IMR-90 (cell line): ENCODE measurements at regions not wholly inside any gene's neighbourhood (a gene's known extent, or its start where the extent isn't known, plus 50 kb on each side); places are given as distances from the start of the nearest gene placed in this dataset.

Experiments used
- ATAC-seq: fragments of 200-7000 bp; cut with Tn5 transposase; 2 replicates; pipeline ENCODE4 v1.9.1; 2020; ENCODE audit warnings: low read depth, mild to moderate bottlenecking, moderate library complexity
- BruUV-seq: library from RNA; stranded (reverse); fragments of 400-500 nt; replicated peaks from 2 replicates; lab custom pipeline; 2021; lab: Mats Ljungman, UMichigan
- CTCF ChIA-PET: fragments of 300-600 bp; formaldehyde crosslinking; extraction: SDS; loops from one replicate; lab custom pipeline; 2021; ENCODE audit warnings: antibody characterized with exemption; lab: Yijun Ruan, JAX
- POLR2A ChIA-PET: fragments of 300-600 bp; sonication (Branson Sonifier 250); formaldehyde crosslinking; loops from one replicate; lab custom pipeline; 2022; ENCODE audit warnings: antibody characterized with exemption; ENCODE audit not compliant: unreplicated experiment; lab: Charles Lee
- DNase-seq: peaks from one replicate; pipeline ENCODE4 v3.0.0; 2013
- H2AFZ ChIP-seq: replicated peaks from 2 replicates; pipeline ENCODE3; 2013; ENCODE audit warnings: low read length, mild to moderate bottlenecking; ENCODE audit not compliant: poor library complexity
- H2AK5ac ChIP-seq: 2 replicates; pipeline ENCODE4 v1.6.1; 2013; ENCODE audit warnings: low read depth, low read length, inconsistent platforms
- H2AK9ac ChIP-seq: replicated peaks from 2 replicates; pipeline ENCODE3; 2013; ENCODE audit warnings: mild to moderate bottlenecking, low read depth, low read length, moderate library complexity; ENCODE audit not compliant: poor library complexity
- H2BK120ac ChIP-seq: 2 replicates; pipeline ENCODE4 v1.6.1; 2013; ENCODE audit warnings: low read depth, low read length, inconsistent platforms
- H2BK15ac ChIP-seq: 3 replicates; pipeline ENCODE4 v1.6.1; 2013; ENCODE audit warnings: low read depth, low read length, inconsistent platforms
- H2BK20ac ChIP-seq: 2 replicates; pipeline ENCODE4 v1.6.1; 2013; ENCODE audit warnings: low read depth, mild to moderate bottlenecking, inconsistent platforms, low read length, moderate library complexity
- H2BK5ac ChIP-seq: 2 replicates; pipeline ENCODE4 v1.6.1; 2013; ENCODE audit warnings: mild to moderate bottlenecking, low read depth, low read length, inconsistent platforms; ENCODE audit not compliant: poor library complexity, severe bottlenecking
- H3K14ac ChIP-seq: replicated peaks from 2 replicates; pipeline ENCODE4 v1.6.1; 2013; ENCODE audit warnings: low read depth, low read length, inconsistent platforms
- H3K18ac ChIP-seq: 2 replicates; pipeline ENCODE4 v1.6.1; 2013; ENCODE audit warnings: low read depth, low read length, control low read depth
- H3K23ac ChIP-seq: 2 replicates; pipeline ENCODE4 v1.6.1; 2013; ENCODE audit warnings: low read depth, low read length, inconsistent platforms
- H3K27ac ChIP-seq: 2 replicates; pipeline ENCODE4 v1.5.1; 2013; ENCODE audit warnings: mild to moderate bottlenecking, control low read depth, low read length; ENCODE audit not compliant: insufficient read depth
- H3K27me3 ChIP-seq: 2 replicates; pipeline ENCODE4 v1.6.1; 2013; ENCODE audit warnings: low read length; ENCODE audit not compliant: control insufficient read depth, insufficient read depth
- H3K36me3 ChIP-seq: 2 replicates; pipeline ENCODE4 v1.6.1; 2013; ENCODE audit warnings: low read length, mixed read lengths; ENCODE audit not compliant: control insufficient read depth, insufficient read depth
- H3K4ac ChIP-seq: 2 replicates; pipeline ENCODE4 v1.6.1; 2013; ENCODE audit warnings: low read depth, low read length, inconsistent platforms
- H3K4me1 ChIP-seq: 2 replicates; pipeline ENCODE4 v1.6.1; 2013; ENCODE audit warnings: low read length, mixed read lengths; ENCODE audit not compliant: control insufficient read depth, insufficient read depth
- H3K4me2 ChIP-seq: 2 replicates; pipeline ENCODE4 v1.6.1; 2013; ENCODE audit warnings: low read depth, mild to moderate bottlenecking, control low read depth, low read length, moderate library complexity
- H3K4me3 ChIP-seq: 2 replicates; pipeline ENCODE4 v1.5.1; 2013; ENCODE audit warnings: low read depth, mild to moderate bottlenecking, control low read depth, low read length, moderate library complexity; ENCODE audit not compliant: insufficient read depth
- H3K56ac ChIP-seq: 2 replicates; pipeline ENCODE4 v1.6.1; 2013; ENCODE audit warnings: low read length, inconsistent platforms; ENCODE audit not compliant: insufficient read depth; ENCODE audit errors: extremely low read depth
- H3K79me1 ChIP-seq, 2 experiments: 2 replicates each; pipeline ENCODE4 v1.6.1; 2013; ENCODE audit warnings: low read length in 2 of 2, inconsistent platforms in 1 of 2, low read depth in 1 of 2
- H3K9ac ChIP-seq: 2 replicates; pipeline ENCODE4 v1.6.1; 2013; ENCODE audit warnings: low read depth, low read length, control low read depth
- H3K9me1 ChIP-seq: 2 replicates; pipeline ENCODE4 v1.6.1; 2013; ENCODE audit warnings: low read length, inconsistent platforms; ENCODE audit not compliant: insufficient read depth
- H3K9me3 ChIP-seq: 2 replicates; pipeline ENCODE4 v1.6.1; 2013; ENCODE audit warnings: low read length; ENCODE audit not compliant: control insufficient read depth, insufficient read depth
- H4K20me1 ChIP-seq: 2 replicates; pipeline ENCODE4 v1.6.1; 2013; ENCODE audit warnings: low read length, inconsistent platforms; ENCODE audit not compliant: insufficient read depth
- H4K5ac ChIP-seq: 2 replicates; pipeline ENCODE4 v1.6.1; 2013; ENCODE audit warnings: mild to moderate bottlenecking, low read depth, low read length, control low read depth
- H4K8ac ChIP-seq, 2 experiments: 2 replicates each; pipeline ENCODE4 v1.6.1; 2013; ENCODE audit warnings: low read depth in 2 of 2, low read length in 2 of 2, control low read depth in 1 of 2, inconsistent platforms in 1 of 2
- H4K91ac ChIP-seq: 2 replicates; pipeline ENCODE4 v1.6.1; 2013; ENCODE audit warnings: low read depth, low read length, inconsistent platforms; ENCODE audit not compliant: insufficient read depth
- BHLHE40 ChIP-seq: fragments of 150-350 bp; IDR thresholded peaks from 2 replicates; pipeline ENCODE4 v1.6.1; 2016; ENCODE audit warnings: mild to moderate bottlenecking, low read depth, low read length
- CEBPB ChIP-seq: IDR thresholded peaks from 2 replicates; pipeline ENCODE4 v1.6.1; 2012; ENCODE audit warnings: low read depth, low read length, improper control_type of control experiment
- CHD1 ChIP-seq: IDR thresholded peaks from 2 replicates; pipeline ENCODE4 v1.6.1; 2012; ENCODE audit warnings: low read depth, low read length, improper control_type of control experiment
- FOS ChIP-seq: fragments of 150-350 bp; IDR thresholded peaks from 2 replicates; pipeline ENCODE4 v1.6.1; 2016; ENCODE audit warnings: low read depth, low read length
- MAFK ChIP-seq: IDR thresholded peaks from 2 replicates; pipeline ENCODE4 v1.6.1; 2012; ENCODE audit warnings: low read depth, low read length, improper control_type of control experiment
- MXI1 ChIP-seq: IDR thresholded peaks from 2 replicates; pipeline ENCODE4 v1.6.1; 2012; ENCODE audit warnings: low read depth, mild to moderate bottlenecking, low read length, moderate library complexity, borderline replicate concordance
- NFE2L2 ChIP-seq: fragments of 150-350 bp; IDR thresholded peaks from 2 replicates; pipeline ENCODE4 v1.6.1; 2016; ENCODE audit warnings: low read depth, mild to moderate bottlenecking, low read length
- POLR2A ChIP-seq: IDR thresholded peaks from 2 replicates; pipeline ENCODE4 v1.6.1; 2012; ENCODE audit warnings: mild to moderate bottlenecking, low read depth, low read length
- RAD21 ChIP-seq: IDR thresholded peaks from 2 replicates; pipeline ENCODE4 v1.6.1; 2012; ENCODE audit warnings: low read length, improper control_type of control experiment
- RCOR1 ChIP-seq: IDR thresholded peaks from 2 replicates; pipeline ENCODE4 v1.6.1; 2012; ENCODE audit warnings: mild to moderate bottlenecking, low read length, improper control_type of control experiment; ENCODE audit not compliant: insufficient replicate concordance
- RFX5 ChIP-seq: IDR thresholded peaks from 2 replicates; pipeline ENCODE4 v1.8.0; 2012; ENCODE audit warnings: low read depth, mild to moderate bottlenecking, low read length, moderate library complexity
- SMC3 ChIP-seq: fragments of 150-350 bp; IDR thresholded peaks from 2 replicates; pipeline ENCODE4 v1.6.1; 2016; ENCODE audit warnings: low read depth, mild to moderate bottlenecking, antibody characterized with exemption, low read length, moderate library complexity
- USF2 ChIP-seq: fragments of 150-350 bp; IDR thresholded peaks from 2 replicates; pipeline ENCODE4 v1.6.1; 2017; ENCODE audit warnings: mild to moderate bottlenecking, antibody characterized with exemption, low read length, low read depth
- WGBS, 2 experiments: methylation state at CpG; one replicate each; pipeline versions ENCODE4 v1.1.5 to v1.1.7; 2013; ENCODE audit warnings: missing lambda C conversion rate in 2 of 2; ENCODE audit not compliant: insufficient read length in 1 of 2; ENCODE audit errors: extremely low coverage in 2 of 2; 5-methylcytosine and 5-hydroxymethylcytosine counted together
- dilution Hi-C: fragments of 300-500 bp; cut with HindIII; formaldehyde crosslinking; loops from one replicate; pipeline ENCODE4 v1.14.3; 2018; ENCODE audit warnings: low sequenced_read_pairs; ENCODE audit not compliant: unreplicated experiment
- in situ Hi-C: fragments of 300-500 bp; cut with MboI; formaldehyde crosslinking; loops from 3 replicates; pipeline ENCODE4 v1.14.3; 2019; ENCODE audit warnings: low sequenced_read_pairs, inconsistent platforms, mixed read lengths
- intact Hi-C: fragments of 100-400 bp; cut with micrococcal nuclease; formaldehyde crosslinking; loops from 2 replicates; pipeline ENCODE4 v1.10.0; 2022
- TF ChIP-seq, protein P1 (sequence below): conservative IDR thresholded peaks from 2 replicates; pipeline ENCODE4 v1.5.1; 2012; ENCODE audit warnings: mild to moderate bottlenecking, low read depth, low read length, improper control_type of control experiment
- TF ChIP-seq, protein P2 (sequence below): fragments of 150-350 bp; IDR thresholded peaks from 2 replicates; pipeline ENCODE4 v1.6.1; 2016; ENCODE audit warnings: low read depth, mild to moderate bottlenecking, low read length, moderate library complexity, borderline replicate concordance

GRCh38 chr1:209383907-209384709 lies 199.4 kb upstream of the CAMK1G start:
- no CpG with 5 or more reads among the region's 5 CpGs for WGBS, 2 experiments
- no peak overlapping the region for H4K91ac ChIP-seq
- POLR2A ChIA-PET, result no interaction called here
- in situ Hi-C loops, result no loop called here
- no peak overlapping the region for H3K23ac ChIP-seq
- H3K9me1 ChIP-seq, result peaks cover 9% of the 10 kb centered on the region; the same call in 1 of the 2 replicates
- H3K9me3 ChIP-seq, result no peaks in the 10 kb centered on the region
- no TSS peak for BruUV-seq
- no peaks in the 10 kb centered on the region for H4K20me1 ChIP-seq
- no peak overlapping the region for H3K27ac ChIP-seq
- H3K79me1 ChIP-seq, result no peaks in the 10 kb centered on the region
- H3K4me1 ChIP-seq, result peaks cover 19% of the 10 kb centered on the region
- H3K4me3 ChIP-seq, result no peak overlapping the region
- H3K4me2 ChIP-seq, result no peak overlapping the region
- H2AK9ac ChIP-seq, result no peak overlapping the region
- no peaks in the 10 kb centered on the region for H3K36me3 ChIP-seq
- H3K56ac ChIP-seq, result no peak overlapping the region
- H4K8ac ChIP-seq, result no peak overlapping the region
- H2AK5ac ChIP-seq, result peak overlapping the region; percentile 56; the same call in 1 of the 2 replicates
- peak overlapping the region; percentile 2; the same call in 1 of the 2 replicates for H3K4ac ChIP-seq
- no peak overlapping the region for H2BK5ac ChIP-seq
- no peak for ATAC-seq
- H3K14ac ChIP-seq, result no peak overlapping the region
- peak overlapping the region; percentile 45; the same call in 1 of the 2 replicates for H2BK20ac ChIP-seq
- H2AFZ ChIP-seq, result no peak overlapping the region
- H2BK15ac ChIP-seq, result no peak overlapping the region
- H3K27me3 ChIP-seq, result no peaks in the 10 kb centered on the region
- H4K5ac ChIP-seq, result peak overlapping the region; percentile 43; the same call in 1 of the 2 replicates
- H3K18ac ChIP-seq, result peak overlapping the region; percentile 64; the same call in 1 of the 2 replicates
- intact Hi-C loops, result no loop called here
- CTCF ChIA-PET, result interaction anchor here (1.1 to 1.3 kb wide), 2 partner anchors 21 to 49 kb away, joined by 3 to 5 read pairs; no protein-coding TSS in a partner anchor
- 0 out of 2 replicates have a peak overlapping the region, but pooled peaks have one; percentile 25 for H2BK120ac ChIP-seq
- DNase-seq, result no peak
- no peak overlapping the region for H3K9ac ChIP-seq
- dilution Hi-C loops, result no loop called here
- TF ChIP-seq CEBPB (no peak), RAD21 (no peak), CHD1 (no peak), POLR2A (no peak), MXI1 (no peak), USF2 (no peak), MAFK (no peak), NFE2L2 (no peak), SMC3 (no peak), RFX5 (no peak), FOS (no peak), RCOR1 (no peak), BHLHE40 (no peak)
- TF ChIP-seq, protein P1, sequence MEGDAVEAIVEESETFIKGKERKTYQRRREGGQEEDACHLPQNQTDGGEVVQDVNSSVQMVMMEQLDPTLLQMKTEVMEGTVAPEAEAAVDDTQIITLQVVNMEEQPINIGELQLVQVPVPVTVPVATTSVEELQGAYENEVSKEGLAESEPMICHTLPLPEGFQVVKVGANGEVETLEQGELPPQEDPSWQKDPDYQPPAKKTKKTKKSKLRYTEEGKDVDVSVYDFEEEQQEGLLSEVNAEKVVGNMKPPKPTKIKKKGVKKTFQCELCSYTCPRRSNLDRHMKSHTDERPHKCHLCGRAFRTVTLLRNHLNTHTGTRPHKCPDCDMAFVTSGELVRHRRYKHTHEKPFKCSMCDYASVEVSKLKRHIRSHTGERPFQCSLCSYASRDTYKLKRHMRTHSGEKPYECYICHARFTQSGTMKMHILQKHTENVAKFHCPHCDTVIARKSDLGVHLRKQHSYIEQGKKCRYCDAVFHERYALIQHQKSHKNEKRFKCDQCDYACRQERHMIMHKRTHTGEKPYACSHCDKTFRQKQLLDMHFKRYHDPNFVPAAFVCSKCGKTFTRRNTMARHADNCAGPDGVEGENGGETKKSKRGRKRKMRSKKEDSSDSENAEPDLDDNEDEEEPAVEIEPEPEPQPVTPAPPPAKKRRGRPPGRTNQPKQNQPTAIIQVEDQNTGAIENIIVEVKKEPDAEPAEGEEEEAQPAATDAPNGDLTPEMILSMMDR, result no peak
- TF ChIP-seq, protein P2, sequence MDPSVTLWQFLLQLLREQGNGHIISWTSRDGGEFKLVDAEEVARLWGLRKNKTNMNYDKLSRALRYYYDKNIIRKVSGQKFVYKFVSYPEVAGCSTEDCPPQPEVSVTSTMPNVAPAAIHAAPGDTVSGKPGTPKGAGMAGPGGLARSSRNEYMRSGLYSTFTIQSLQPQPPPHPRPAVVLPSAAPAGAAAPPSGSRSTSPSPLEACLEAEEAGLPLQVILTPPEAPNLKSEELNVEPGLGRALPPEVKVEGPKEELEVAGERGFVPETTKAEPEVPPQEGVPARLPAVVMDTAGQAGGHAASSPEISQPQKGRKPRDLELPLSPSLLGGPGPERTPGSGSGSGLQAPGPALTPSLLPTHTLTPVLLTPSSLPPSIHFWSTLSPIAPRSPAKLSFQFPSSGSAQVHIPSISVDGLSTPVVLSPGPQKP, result no peak
